H1 (cell line): ENCODE measurements at regions not wholly inside any gene's neighbourhood (a gene's known extent, or its start where the extent isn't known, plus 50 kb on each side); places are given as distances from the start of the nearest gene placed in this dataset.
A peak's percentile ranks its signal among the peaks of the same experiment; 100 is the strongest.

Experiments used
- CTCF ChIA-PET: fragments of 300-600 bp; sonication (Branson Sonifier 250); formaldehyde crosslinking; loops from one replicate; lab custom pipeline; 2021; ENCODE audit not compliant: partially characterized antibody; lab: Charles Lee
- POLR2A ChIA-PET: fragments of 300-600 bp; sonication (Branson Sonifier 250); formaldehyde crosslinking; loops from one replicate; lab custom pipeline; 2021; ENCODE audit warnings: inconsistent platforms; ENCODE audit not compliant: partially characterized antibody; lab: Charles Lee
- DNase-seq, 2 experiments: peaks; one replicate each; pipeline versions ENCODE4 v3.0.0 to v3.0.0-alpha.2; 2010 to 2022; ENCODE audit warnings: low spot score in 2 of 2, low read depth in 1 of 2, mixed read lengths in 1 of 2
- FAIRE-seq: peaks from 2 replicates; lab custom pipeline; 2011; peaks lifted over from hg19 to GRCh38; lab: Jason Lieb, UNC
- H2AFZ ChIP-seq: 2 replicates; pipeline ENCODE4 v1.8.1; 2012; ENCODE audit warnings: low read length, inconsistent platforms
- H2AK5ac ChIP-seq: 2 replicates; pipeline ENCODE4 v1.6.1; 2013; ENCODE audit warnings: low read depth, low read length
- H2BK120ac ChIP-seq: replicated peaks from 2 replicates; pipeline ENCODE3; 2013; ENCODE audit warnings: low read depth, low read length, inconsistent platforms
- H2BK12ac ChIP-seq: 2 replicates; pipeline ENCODE4 v1.6.1; 2013; ENCODE audit warnings: low read depth, low read length
- H2BK15ac ChIP-seq: 2 replicates; pipeline ENCODE4 v1.6.1; 2013; ENCODE audit warnings: low read length
- H2BK20ac ChIP-seq: 2 replicates; pipeline ENCODE4 v1.6.1; 2013; ENCODE audit warnings: low read length
- H2BK5ac ChIP-seq: 2 replicates; pipeline ENCODE4 v1.6.1; 2013; ENCODE audit warnings: low read depth, low read length
- H3K14ac ChIP-seq: 2 replicates; pipeline ENCODE4 v1.6.1; 2013; ENCODE audit warnings: inconsistent platforms; ENCODE audit not compliant: insufficient read length
- H3K18ac ChIP-seq: 2 replicates; pipeline ENCODE4 v1.6.1; 2013; ENCODE audit warnings: low read length; ENCODE audit errors: extremely low read depth
- H3K23ac ChIP-seq: 2 replicates; pipeline ENCODE4 v1.6.1; 2013; ENCODE audit warnings: inconsistent platforms; ENCODE audit not compliant: insufficient read length
- H3K23me2 ChIP-seq: 2 replicates; pipeline ENCODE4 v1.6.1; 2013; ENCODE audit warnings: low read depth, low read length
- H3K27ac ChIP-seq: 2 replicates; pipeline ENCODE4 v1.6.1; 2011; ENCODE audit warnings: low read depth, low read length, inconsistent platforms
- H3K27me3 ChIP-seq, 4 experiments: replicated peaks in 1 of 4; 1 replicate in 1 of 4; 2 replicates in 3 of 4; pipeline versions ENCODE4 v1.6.1 to v1.8.1; 2011 to 2013; ENCODE audit warnings: low read length in 3 of 4, mild to moderate bottlenecking in 3 of 4, inconsistent platforms in 2 of 4, mixed read lengths in 2 of 4, moderate library complexity in 1 of 4; ENCODE audit not compliant: control insufficient read depth in 3 of 4, insufficient read depth in 3 of 4; ENCODE audit errors: extremely low read depth in 1 of 4
- H3K36me3 ChIP-seq, 4 experiments: 2 replicates each; pipeline versions ENCODE4 v1.6.1 to v1.8.1; 2011 to 2013; ENCODE audit warnings: mild to moderate bottlenecking in 4 of 4, low read length in 3 of 4, moderate library complexity in 2 of 4, control low read depth in 1 of 4, inconsistent platforms in 1 of 4; ENCODE audit not compliant: insufficient read depth in 4 of 4, control insufficient read depth in 2 of 4
- H3K4ac ChIP-seq: replicated peaks from 2 replicates; pipeline ENCODE3; 2013; ENCODE audit warnings: low read length, low read depth, mixed read lengths, inconsistent platforms; ENCODE audit not compliant: insufficient read length
- H3K4me1 ChIP-seq, 4 experiments: replicated peaks in 1 of 4; 1 replicate in 1 of 4; 2 replicates in 3 of 4; pipeline versions ENCODE4 v1.6.1 to v1.8.1; 2011 to 2013; ENCODE audit warnings: low read length in 3 of 4, inconsistent platforms in 2 of 4, mixed read lengths in 1 of 4; ENCODE audit not compliant: insufficient read depth in 4 of 4, control insufficient read depth in 3 of 4
- H3K4me2 ChIP-seq, 2 experiments: 2 replicates each; pipeline versions ENCODE4 v1.6.1 to v1.8.1; 2011 to 2013; ENCODE audit warnings: low read depth in 2 of 2, low read length in 2 of 2, control low read depth in 1 of 2, inconsistent platforms in 1 of 2, mild to moderate bottlenecking in 1 of 2; ENCODE audit not compliant: insufficient read depth in 1 of 2
- H3K4me3 ChIP-seq, 4 experiments: fragments of 200-600, 300-600 bp in 1 of 4; sonication (generic), shearing (Covaris generic), sonication (Bioruptor Twin) in 1 of 4; 2 replicates each; pipeline versions ENCODE4 v1.5.1 to v1.8.1; 2011 to 2016; ENCODE audit warnings: low read length in 4 of 4, low read depth in 3 of 4, control low read depth in 2 of 4, inconsistent platforms in 2 of 4, mild to moderate bottlenecking in 2 of 4, mixed read lengths in 1 of 4, moderate library complexity in 1 of 4; ENCODE audit not compliant: insufficient read depth in 2 of 4; ENCODE audit errors: extremely low read depth in 1 of 4
- H3K56ac ChIP-seq: replicated peaks from 2 replicates; pipeline ENCODE3; 2013; ENCODE audit warnings: low read depth, mild to moderate bottlenecking, mixed read lengths, low read length, inconsistent platforms; ENCODE audit not compliant: insufficient read length
- H3K79me1 ChIP-seq: 2 replicates; pipeline ENCODE4 v1.6.1; 2013; ENCODE audit warnings: low read depth, low read length, control low read depth
- H3K79me2 ChIP-seq, 2 experiments: 2 replicates each; pipeline versions ENCODE4 v1.6.1 to v1.8.1; 2012 to 2013; ENCODE audit warnings: low read length in 2 of 2, mild to moderate bottlenecking in 2 of 2, inconsistent platforms in 1 of 2; ENCODE audit not compliant: insufficient read depth in 2 of 2, control insufficient read depth in 1 of 2
- H3K9ac ChIP-seq, 4 experiments: replicated peaks in 1 of 4; 1 replicate in 1 of 4; 2 replicates in 3 of 4; pipeline versions ENCODE4 v1.6.1 to v1.8.1; 2011 to 2013; ENCODE audit warnings: low read depth in 3 of 4, low read length in 3 of 4, control low read depth in 2 of 4, mild to moderate bottlenecking in 2 of 4, moderate library complexity in 2 of 4, inconsistent platforms in 1 of 4; ENCODE audit errors: extremely low read depth in 1 of 4
- H3K9me3 ChIP-seq, 2 experiments: 2 replicates each; pipeline versions ENCODE4 v1.6.1 to v1.8.1; 2012 to 2013; ENCODE audit warnings: mild to moderate bottlenecking in 2 of 2, moderate library complexity in 2 of 2, control low read depth in 1 of 2, inconsistent platforms in 1 of 2, low read depth in 1 of 2, low read length in 1 of 2, mixed read lengths in 1 of 2; ENCODE audit not compliant: insufficient read depth in 2 of 2
- H4K20me1 ChIP-seq, 2 experiments: replicated peaks in 1 of 2; 2 replicates each; pipeline versions ENCODE3 to v1.8.1; 2011 to 2013; ENCODE audit warnings: inconsistent platforms in 2 of 2, low read length in 2 of 2, mild to moderate bottlenecking in 1 of 2; ENCODE audit not compliant: insufficient read depth in 2 of 2, control insufficient read depth in 1 of 2
- H4K5ac ChIP-seq: 2 replicates; pipeline ENCODE4 v1.6.1; 2013; ENCODE audit warnings: low read length, low read depth, mixed read lengths, inconsistent platforms; ENCODE audit not compliant: insufficient read length
- H4K8ac ChIP-seq: 2 replicates; pipeline ENCODE4 v1.8.0; 2013; ENCODE audit warnings: mild to moderate bottlenecking, moderate library complexity, low read length, inconsistent platforms; ENCODE audit not compliant: insufficient read depth; ENCODE audit errors: extremely low read depth
- H4K91ac ChIP-seq: replicated peaks from 2 replicates; pipeline ENCODE3; 2013; ENCODE audit warnings: low read length, mixed read lengths, inconsistent platforms; ENCODE audit not compliant: insufficient read length
- ATF3 ChIP-seq: IDR thresholded peaks from 2 replicates; pipeline ENCODE4 v1.6.1; 2011; ENCODE audit warnings: low read depth, mild to moderate bottlenecking, low read length; ENCODE audit not compliant: insufficient read depth
- BACH1 ChIP-seq: IDR thresholded peaks from 2 replicates; pipeline ENCODE4 v1.6.1; 2012; ENCODE audit warnings: low read length, improper control_type of control experiment
- CTCF ChIP-seq, 3 experiments: IDR thresholded peaks; 1 replicate in 2 of 3; 2 replicates in 1 of 3; pipeline versions ENCODE4 v1.5.1 to v1.6.1; 2011; ENCODE audit warnings: low read length in 3 of 3, mild to moderate bottlenecking in 3 of 3, inconsistent platforms in 2 of 3, low read depth in 1 of 3, moderate library complexity in 1 of 3; ENCODE audit not compliant: insufficient read depth in 1 of 3; ENCODE audit errors: control extremely low read depth in 1 of 3
- KDM1A ChIP-seq: fragments of 200-600, 300-600 bp; sonication (generic); IDR thresholded peaks from 2 replicates; pipeline ENCODE4 v1.7.1; 2016; ENCODE audit warnings: mild to moderate bottlenecking, low read length, borderline replicate concordance
- MAX ChIP-seq: IDR thresholded peaks from 2 replicates; pipeline ENCODE4 v1.6.1; 2012; ENCODE audit warnings: inconsistent platforms
- NRF1 ChIP-seq: IDR thresholded peaks from 2 replicates; pipeline ENCODE4 v1.6.1; 2011; ENCODE audit warnings: mild to moderate bottlenecking, low read depth, low read length, improper control_type of control experiment
- POLR2A ChIP-seq, 2 experiments: IDR thresholded peaks; 1 replicate in 1 of 2; 2 replicates in 1 of 2; pipeline ENCODE4 v1.6.1; 2011; ENCODE audit warnings: low read depth in 2 of 2, low read length in 2 of 2, mild to moderate bottlenecking in 2 of 2; ENCODE audit errors: control extremely low read depth in 1 of 2
- RAD21 ChIP-seq, 2 experiments: IDR thresholded peaks in 1 of 2; conservative IDR thresholded peaks in 1 of 2; 2 replicates each; pipeline ENCODE4 v1.6.1; 2011; ENCODE audit warnings: low read depth in 2 of 2, low read length in 2 of 2, improper control_type of control experiment in 1 of 2, inconsistent platforms in 1 of 2, mild to moderate bottlenecking in 1 of 2, moderate library complexity in 1 of 2
- SP2 ChIP-seq: IDR thresholded peaks from 2 replicates; pipeline ENCODE4 v1.6.1; 2012; ENCODE audit warnings: mild to moderate bottlenecking, low read length, inconsistent platforms
- TAF7 ChIP-seq: optimal IDR thresholded peaks from 2 replicates; pipeline ENCODE3; 2011; ENCODE audit warnings: low read depth, mild to moderate bottlenecking, inconsistent platforms, low read length, moderate library complexity, borderline replicate concordance
- TCF12 ChIP-seq: IDR thresholded peaks from 2 replicates; pipeline ENCODE4 v1.6.1; 2011; ENCODE audit warnings: low read depth, mild to moderate bottlenecking, low read length
- WGBS, 2 experiments: shearing (Covaris generic) in 1 of 2; methylation state at CpG; one replicate each; pipeline versions ENCODE4 v1.1.6 to v1.1.7; 2013 to 2015; ENCODE audit warnings: low lambda C conversion rate in 2 of 2, mixed read lengths in 2 of 2, inconsistent platforms in 1 of 2, low coverage in 1 of 2, missing lambda C conversion rate in 1 of 2; ENCODE audit not compliant: insufficient replicate concordance in 2 of 2, insufficient coverage in 1 of 2, insufficient read length in 1 of 2; ENCODE audit errors: extremely low coverage in 1 of 2, missing lambda C conversion rate in 1 of 2; 5-methylcytosine and 5-hydroxymethylcytosine counted together

- no peak overlapping the region for H3K9ac ChIP-seq
- no peak overlapping the region for H3K56ac ChIP-seq
- H3K23ac ChIP-seq, result no peak overlapping the region
- FAIRE-seq, result no peak
- H3K27me3 ChIP-seq, result no peaks in the 10 kb centered on the region; a peak in 2 of 7 replicates
- no peak overlapping the region for H2BK12ac ChIP-seq
- H4K91ac ChIP-seq, result no peak overlapping the region
- H2AK5ac ChIP-seq, result no peak overlapping the region
- no peak overlapping the region for H2BK120ac ChIP-seq
- no peak overlapping the region for H4K5ac ChIP-seq
- H3K14ac ChIP-seq, result no peak overlapping the region
- H2BK15ac ChIP-seq, result 0 out of 2 replicates have a peak overlapping the region, but pooled peaks have one; percentile 16
- H3K79me2 ChIP-seq, result no peaks in the 10 kb centered on the region
- no peaks in the 10 kb centered on the region for H3K79me1 ChIP-seq
- H3K4me2 ChIP-seq, result peak overlapping the region; percentile 11 to 35; a peak in 1 of 4 replicates
- H3K4ac ChIP-seq, result no peak overlapping the region
- no peak overlapping the region for H3K18ac ChIP-seq
- no peak overlapping the region for H4K8ac ChIP-seq
- DNase-seq, result no peak
- H3K23me2 ChIP-seq, result peaks cover 2% of the 10 kb centered on the region; the same call in 1 of the 2 replicates
- H3K36me3 ChIP-seq, result no peaks in the 10 kb centered on the region
- H2BK5ac ChIP-seq, result no peak overlapping the region
- H4K20me1 ChIP-seq, result no peaks in the 10 kb centered on the region
- H3K27ac ChIP-seq, result no peak overlapping the region
- CTCF ChIA-PET, result interaction anchor here (0.7 to 2.7 kb wide), 11 partner anchors 9 to 283 kb away, joined by 3 to 10 read pairs (median 4); no protein-coding TSS in a partner anchor
- WGBS, 2 experiments, result 60% methylated on average over 4 of the region's 4 CpGs; no CpG with 5 or more reads in 1 of the 2 experiments
- POLR2A ChIA-PET, result no interaction called here
- no peak overlapping the region for H2AFZ ChIP-seq
- H3K9me3 ChIP-seq, result no peaks in the 10 kb centered on the region
- no peak overlapping the region for H3K4me3 ChIP-seq
- H3K4me1 ChIP-seq, result peaks cover 0 to 11% (median 5%) of the 10 kb centered on the region in 4 experiments; a peak in 6 of 7 replicates
- H2BK20ac ChIP-seq, result 0 out of 2 replicates have a peak overlapping the region, but pooled peaks have one; percentile 7
- TF ChIP-seq CTCF (IDR thresholded peaks at IDR 0.05; ENCODE audit: control extremely low read depth in 1 of 3, insufficient read depth in 1 of 3, low read depth in 1 of 3, low read length in 3 of 3) (no peak), SP2 (no peak), MAX (no peak), NRF1 (no peak), TAF7 (no peak), ATF3 (no peak), KDM1A (peak; percentile 45; the same call in 1 of the 2 replicates), TCF12 (no peak), RAD21 (IDR thresholded peaks at IDR 0.05 in 1 of 2, conservative IDR thresholded peaks at IDR 0.05 in 1 of 2; ENCODE audit: low read depth in 2 of 2, low read length in 2 of 2) (no peak), BACH1 (no peak), POLR2A (IDR thresholded peaks at IDR 0.05; ENCODE audit: control extremely low read depth in 1 of 2, low read depth in 2 of 2, low read length in 2 of 2) (no peak)
Measured at GRCh38 chr10:71006506-71006905, 118.1 kb upstream of the PCBD1 start.
